Endodermal cell (in vitro differentiated cells): ENCODE measurements at regions not wholly inside any gene's neighbourhood (a gene's known extent, or its start where the extent isn't known, plus 50 kb on each side); places are given as distances from the start of the nearest gene placed in this dataset.
A peak's percentile ranks its signal among the peaks of the same experiment; 100 is the strongest.

Experiments
- DNase-seq: peaks from one replicate; pipeline ENCODE4 v3.0.0-alpha.2; 2017
- H3K27ac ChIP-seq: 2 replicates; pipeline ENCODE4 v1.5.1; 2013; ENCODE audit warnings: mild to moderate bottlenecking, low read depth, low read length, moderate library complexity
- H3K27me3 ChIP-seq: 2 replicates; pipeline ENCODE4 v1.6.1; 2013; ENCODE audit warnings: mild to moderate bottlenecking, low read length, moderate library complexity; ENCODE audit not compliant: insufficient read depth, control insufficient read depth, poor library complexity, severe bottlenecking
- H3K36me3 ChIP-seq: 2 replicates; pipeline ENCODE4 v1.7.0; 2013; ENCODE audit warnings: mild to moderate bottlenecking, low read length, moderate library complexity; ENCODE audit not compliant: control insufficient read depth, insufficient read depth
- H3K4me1 ChIP-seq: one replicate; pipeline ENCODE4 v1.7.0; 2013; ENCODE audit warnings: low read length; ENCODE audit not compliant: control insufficient read depth, insufficient read depth
- H3K4me3 ChIP-seq: 2 replicates; pipeline ENCODE4 v1.5.1; 2013; ENCODE audit warnings: mild to moderate bottlenecking, low read length, moderate library complexity
- H3K9ac ChIP-seq: 2 replicates; pipeline ENCODE4 v1.6.1; 2013; ENCODE audit warnings: mild to moderate bottlenecking, low read length, moderate library complexity; ENCODE audit not compliant: poor library complexity, severe bottlenecking; ENCODE audit errors: extremely low read depth
- H3K9me3 ChIP-seq: 2 replicates; pipeline ENCODE4 v1.6.1; 2013; ENCODE audit warnings: mild to moderate bottlenecking, low read length, moderate library complexity; ENCODE audit not compliant: control insufficient read depth
- H3K27ac Mint-ChIP-seq: 2 replicates; pipeline ENCODE4 v1.8.0; 2020; ENCODE audit warnings: mixed read lengths
- H3K27me3 Mint-ChIP-seq: 2 replicates; pipeline ENCODE4 v1.8.0; 2021; ENCODE audit warnings: mild to moderate bottlenecking, mixed read lengths; ENCODE audit not compliant: insufficient read depth
- H3K36me3 Mint-ChIP-seq: 2 replicates; pipeline ENCODE4 v1.8.0; 2020; ENCODE audit warnings: low read depth, mixed read lengths
- H3K4me1 Mint-ChIP-seq: 2 replicates; pipeline ENCODE4 v1.8.0; 2020; ENCODE audit warnings: mixed read lengths
- H3K4me3 Mint-ChIP-seq: 2 replicates; pipeline ENCODE4 v1.8.0; 2020; ENCODE audit warnings: mild to moderate bottlenecking, moderate library complexity, mixed read lengths
- H3K9me3 Mint-ChIP-seq: 2 replicates; pipeline ENCODE4 v1.8.0; 2020; ENCODE audit warnings: mild to moderate bottlenecking, mixed read lengths
- WGBS, 2 experiments: methylation state at CpG; one replicate each; pipeline versions ENCODE4 v1.1.5 to v1.1.7; 2013; ENCODE audit warnings: missing lambda C conversion rate in 2 of 2, mixed read lengths in 1 of 2; ENCODE audit not compliant: insufficient coverage in 1 of 2, insufficient read length in 1 of 2; 5-methylcytosine and 5-hydroxymethylcytosine counted together
- TF ChIP-seq, protein P1 (sequence below): fragments of 200-600 bp; sonication (generic); conservative IDR thresholded peaks from 2 replicates; pipeline ENCODE4 v1.5.0; 2021; ENCODE audit warnings: antibody characterized with exemption, mild to moderate bottlenecking

DNA sequence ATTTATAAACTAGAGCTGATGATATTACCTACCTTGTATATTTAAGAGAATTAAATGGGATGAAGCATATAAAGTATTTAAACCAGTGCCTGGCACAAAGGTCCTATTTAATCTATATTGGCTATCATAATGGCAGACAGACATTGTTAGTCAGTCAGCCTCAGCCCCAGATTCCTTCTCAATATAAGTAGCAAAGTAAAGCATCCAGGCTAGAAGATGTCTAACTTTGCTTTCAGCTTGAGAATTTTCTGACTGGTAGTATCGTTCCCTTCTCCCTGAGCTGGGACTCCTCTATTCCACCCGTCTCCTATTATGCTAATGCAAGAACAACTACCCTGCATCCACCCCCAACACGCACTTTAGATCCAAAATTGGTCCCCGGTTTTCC is 215.7 kb upstream of the SIX2 start:
- Mint-ChIP-seq H3K4me1 (peaks cover 29% of the 10 kb centered on the region), H3K4me3 (no peak overlapping the region), H3K27ac (no peak overlapping the region), H3K27me3 (no peaks in the 10 kb centered on the region), H3K36me3 (peaks cover 3% of the 10 kb centered on the region), H3K9me3 (peaks cover 8% of the 10 kb centered on the region)
- 83 to 97% methylated on average over 4 of the region's 4 CpGs for WGBS, 2 experiments
- H3K4me1 ChIP-seq, result peaks cover 6% of the 10 kb centered on the region
- TF ChIP-seq, protein P1, sequence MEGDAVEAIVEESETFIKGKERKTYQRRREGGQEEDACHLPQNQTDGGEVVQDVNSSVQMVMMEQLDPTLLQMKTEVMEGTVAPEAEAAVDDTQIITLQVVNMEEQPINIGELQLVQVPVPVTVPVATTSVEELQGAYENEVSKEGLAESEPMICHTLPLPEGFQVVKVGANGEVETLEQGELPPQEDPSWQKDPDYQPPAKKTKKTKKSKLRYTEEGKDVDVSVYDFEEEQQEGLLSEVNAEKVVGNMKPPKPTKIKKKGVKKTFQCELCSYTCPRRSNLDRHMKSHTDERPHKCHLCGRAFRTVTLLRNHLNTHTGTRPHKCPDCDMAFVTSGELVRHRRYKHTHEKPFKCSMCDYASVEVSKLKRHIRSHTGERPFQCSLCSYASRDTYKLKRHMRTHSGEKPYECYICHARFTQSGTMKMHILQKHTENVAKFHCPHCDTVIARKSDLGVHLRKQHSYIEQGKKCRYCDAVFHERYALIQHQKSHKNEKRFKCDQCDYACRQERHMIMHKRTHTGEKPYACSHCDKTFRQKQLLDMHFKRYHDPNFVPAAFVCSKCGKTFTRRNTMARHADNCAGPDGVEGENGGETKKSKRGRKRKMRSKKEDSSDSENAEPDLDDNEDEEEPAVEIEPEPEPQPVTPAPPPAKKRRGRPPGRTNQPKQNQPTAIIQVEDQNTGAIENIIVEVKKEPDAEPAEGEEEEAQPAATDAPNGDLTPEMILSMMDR, result no peak
- no peaks in the 10 kb centered on the region for H3K36me3 ChIP-seq
- no peak overlapping the region for H3K4me3 ChIP-seq
- H3K27me3 ChIP-seq, result no peaks in the 10 kb centered on the region
- H3K9ac ChIP-seq, result no peak overlapping the region
- no peak overlapping the region for H3K27ac ChIP-seq
- no peak for DNase-seq
- H3K9me3 ChIP-seq, result no peaks in the 10 kb centered on the region

DNA sequence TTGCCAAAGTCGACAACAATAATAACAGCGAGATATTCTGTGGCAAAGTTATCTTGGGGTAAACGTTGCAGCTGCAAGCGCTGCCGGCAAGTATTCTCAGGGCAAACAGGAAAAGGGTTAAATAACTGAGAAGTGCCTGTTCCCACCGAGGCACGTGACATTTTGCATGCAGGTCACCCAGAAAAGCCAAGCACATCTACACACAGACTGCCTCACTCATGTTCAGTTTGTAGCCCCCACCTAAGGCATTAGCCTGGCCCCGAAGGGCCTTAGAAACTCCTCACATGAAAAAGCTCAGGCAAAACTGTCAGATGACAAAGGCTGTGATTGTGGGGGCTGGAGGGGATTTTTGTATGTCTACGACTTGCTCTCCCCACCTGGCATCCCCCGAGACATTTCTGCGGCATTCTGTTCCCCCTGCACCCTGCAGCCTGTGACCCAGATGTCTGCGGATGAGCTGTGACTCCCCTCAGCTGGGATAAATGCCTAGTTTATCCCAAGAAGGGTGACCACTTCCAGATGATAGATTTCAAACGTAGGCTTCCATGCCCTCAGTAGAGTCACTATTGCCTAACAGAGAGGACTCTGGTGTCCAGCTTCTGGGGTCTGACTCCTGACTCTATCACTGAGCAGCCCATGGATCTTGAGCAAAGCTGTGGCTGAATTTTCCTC is 215.2 kb upstream of the SIX2 start:
- peaks cover 3% of the 10 kb centered on the region for H3K36me3 Mint-ChIP-seq
- Histone ChIP-seq H3K4me3 (no peak overlapping the region), H3K36me3 (no peaks in the 10 kb centered on the region), H3K9me3 (no peaks in the 10 kb centered on the region), H3K27me3 (no peaks in the 10 kb centered on the region), H3K9ac (no peak overlapping the region), H3K27ac (no peak overlapping the region), H3K4me1 (peaks cover 10% of the 10 kb centered on the region)
- no peak overlapping the region for H3K4me3 Mint-ChIP-seq
- no peaks in the 10 kb centered on the region for H3K27me3 Mint-ChIP-seq
- 76 to 83% methylated on average over 12 to 13 of the region's 13 CpGs for WGBS, 2 experiments
- peaks cover 34% of the 10 kb centered on the region for H3K4me1 Mint-ChIP-seq
- TF ChIP-seq, protein P1, result no peak
- peak; percentile 49 for DNase-seq
- H3K27ac Mint-ChIP-seq, result no peak overlapping the region
- peaks cover 8% of the 10 kb centered on the region for H3K9me3 Mint-ChIP-seq

DNA sequence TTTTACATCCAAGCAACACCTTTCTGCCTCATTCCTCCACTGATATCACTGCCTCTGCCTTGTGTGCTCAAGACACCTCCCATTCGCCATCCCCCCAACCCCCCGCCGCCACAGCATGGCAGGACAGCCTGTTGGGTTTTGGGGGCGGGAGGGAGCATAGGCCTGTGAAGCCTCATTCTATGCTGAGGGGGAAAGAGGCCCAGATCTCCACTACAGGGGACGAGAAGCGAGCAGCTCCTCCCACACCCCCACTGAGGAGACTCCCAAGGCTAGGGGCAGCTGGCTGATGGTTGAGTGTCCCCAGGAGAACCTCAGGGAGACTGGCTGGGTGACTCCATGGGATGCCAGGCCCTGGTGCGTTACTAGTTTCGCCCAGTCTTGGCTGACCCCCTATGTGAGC is 214.3 kb upstream of the SIX2 start:
- peaks cover 43% of the 10 kb centered on the region for H3K4me1 Mint-ChIP-seq
- no peaks in the 10 kb centered on the region for H3K27me3 Mint-ChIP-seq
- TF ChIP-seq, protein P1, result no peak
- H3K36me3 Mint-ChIP-seq, result peaks cover 3% of the 10 kb centered on the region
- Histone ChIP-seq H3K4me3 (no peak overlapping the region), H3K36me3 (no peaks in the 10 kb centered on the region), H3K9ac (no peak overlapping the region), H3K27me3 (no peaks in the 10 kb centered on the region), H3K9me3 (no peaks in the 10 kb centered on the region), H3K4me1 (peaks cover 13% of the 10 kb centered on the region), H3K27ac (no peak overlapping the region)
- peak; percentile 74 for DNase-seq
- peak overlapping the region; percentile 16 for H3K27ac Mint-ChIP-seq
- 74% methylated on average over 3 to 8 of the region's 8 CpGs for WGBS, 2 experiments
- H3K9me3 Mint-ChIP-seq, result peaks cover 8% of the 10 kb centered on the region
- no peak overlapping the region for H3K4me3 Mint-ChIP-seq
